OCI-LY7 (cell line): ENCODE measurements at regions not wholly inside any gene's neighbourhood (a gene's known extent, or its start where the extent isn't known, plus 50 kb on each side); places are given as distances from the start of the nearest gene placed in this dataset.

ENCODE experiments used
- BruUV-seq: library from RNA; stranded (reverse); fragments of 400-500 nt; replicated peaks from 2 replicates; lab custom pipeline; 2021; lab: Mats Ljungman, UMichigan
- CTCF ChIA-PET: fragments of 300-600 bp; sonication (Branson Sonifier 250); formaldehyde crosslinking; loops from one replicate; lab custom pipeline; 2022; ENCODE audit warnings: antibody characterized with exemption; ENCODE audit not compliant: unreplicated experiment; lab: Charles Lee
- POLR2A ChIA-PET: fragments of 300-600 bp; sonication (Branson Sonifier 250); formaldehyde crosslinking; loops from one replicate; lab custom pipeline; 2022; ENCODE audit warnings: antibody characterized with exemption; lab: Charles Lee
- DNase-seq: peaks from one replicate; pipeline ENCODE4 v3.0.0-alpha.2; 2015; ENCODE audit warnings: low spot score
- H2AFZ ChIP-seq: fragments of 200-600 bp; sonication (generic), shearing (Covaris generic); 2 replicates; pipeline ENCODE4 v1.6.1; 2014; ENCODE audit warnings: mild to moderate bottlenecking, antibody characterized with exemption, low read length, moderate library complexity
- H3K27ac ChIP-seq: fragments of 200-600 bp; sonication (generic); 2 replicates; pipeline ENCODE4 v1.5.1; 2014; ENCODE audit warnings: mixed run types, low read depth, mild to moderate bottlenecking, moderate library complexity, low read length, inconsistent platforms; ENCODE audit not compliant: poor library complexity, severe bottlenecking
- H3K36me3 ChIP-seq: fragments of 200-600 bp; sonication (generic); 2 replicates; pipeline ENCODE4 v1.6.1; 2014; ENCODE audit warnings: mild to moderate bottlenecking, antibody characterized with exemption, low read length, moderate library complexity, mixed read lengths; ENCODE audit not compliant: insufficient read depth
- H3K4me1 ChIP-seq: fragments of 200-600 bp; sonication (generic); 2 replicates; pipeline ENCODE4 v1.5.1; 2014; ENCODE audit warnings: mild to moderate bottlenecking, low read length; ENCODE audit not compliant: insufficient read depth, poor library complexity, severe bottlenecking
- H3K4me2 ChIP-seq: fragments of 200-600 bp; sonication (generic); 2 replicates; pipeline ENCODE4 v1.6.1; 2014; ENCODE audit warnings: mild to moderate bottlenecking, low read length
- H3K4me3 ChIP-seq: fragments of 200-600 bp; sonication (generic); 2 replicates; pipeline ENCODE4 v1.5.1; 2014; ENCODE audit warnings: mild to moderate bottlenecking, low read depth, low read length; ENCODE audit not compliant: poor library complexity, severe bottlenecking
- H3K79me2 ChIP-seq: fragments of 200-600 bp; sonication (generic); 2 replicates; pipeline ENCODE4 v1.6.1; 2016; ENCODE audit warnings: low read depth, mild to moderate bottlenecking, low read length, moderate library complexity, mixed read lengths; ENCODE audit not compliant: insufficient read depth
- H3K9me2 ChIP-seq: fragments of 200-600 bp; sonication (generic); 2 replicates; pipeline ENCODE4 v1.6.1; 2016; ENCODE audit warnings: mild to moderate bottlenecking, low read length, mixed read lengths; ENCODE audit not compliant: insufficient read depth
- H3K9me3 ChIP-seq: fragments of 200-600 bp; sonication (generic); 2 replicates; pipeline ENCODE4 v1.6.1; 2014; ENCODE audit warnings: mild to moderate bottlenecking, mixed run types, low read length, mixed read lengths
- H4K20me1 ChIP-seq: fragments of 200-600 bp; sonication (generic); 2 replicates; pipeline ENCODE4 v1.6.1; 2014; ENCODE audit warnings: mild to moderate bottlenecking, antibody characterized with exemption, low read length, moderate library complexity, mixed read lengths; ENCODE audit not compliant: insufficient read depth
- EZH2phosphoT487 ChIP-seq: fragments of 200-600 bp; sonication (generic); IDR thresholded peaks from 2 replicates; pipeline ENCODE4 v1.6.1; 2018; ENCODE audit warnings: low read depth, borderline replicate concordance, mild to moderate bottlenecking, mixed run types, antibody characterized with exemption, low read length, moderate library complexity, mixed read lengths
- intact Hi-C: fragments of 100-400 bp; cut with micrococcal nuclease; formaldehyde crosslinking; loops from one replicate; pipeline ENCODE4 v1.10.0; 2022; ENCODE audit not compliant: unreplicated experiment
- TF ChIP-seq, protein P1 (sequence below): fragments of 200-600 bp; sonication (generic); conservative IDR thresholded peaks from 2 replicates; pipeline ENCODE4 v1.5.1; 2014; ENCODE audit warnings: mild to moderate bottlenecking, antibody characterized with exemption, low read length, moderate library complexity, mixed read lengths

GRCh38 chr4:126961661-126962060 lies 671.1 kb upstream of the INTU start:
- no peak for TF ChIP-seq EZH2phosphoT487
- TF ChIP-seq, protein P1, sequence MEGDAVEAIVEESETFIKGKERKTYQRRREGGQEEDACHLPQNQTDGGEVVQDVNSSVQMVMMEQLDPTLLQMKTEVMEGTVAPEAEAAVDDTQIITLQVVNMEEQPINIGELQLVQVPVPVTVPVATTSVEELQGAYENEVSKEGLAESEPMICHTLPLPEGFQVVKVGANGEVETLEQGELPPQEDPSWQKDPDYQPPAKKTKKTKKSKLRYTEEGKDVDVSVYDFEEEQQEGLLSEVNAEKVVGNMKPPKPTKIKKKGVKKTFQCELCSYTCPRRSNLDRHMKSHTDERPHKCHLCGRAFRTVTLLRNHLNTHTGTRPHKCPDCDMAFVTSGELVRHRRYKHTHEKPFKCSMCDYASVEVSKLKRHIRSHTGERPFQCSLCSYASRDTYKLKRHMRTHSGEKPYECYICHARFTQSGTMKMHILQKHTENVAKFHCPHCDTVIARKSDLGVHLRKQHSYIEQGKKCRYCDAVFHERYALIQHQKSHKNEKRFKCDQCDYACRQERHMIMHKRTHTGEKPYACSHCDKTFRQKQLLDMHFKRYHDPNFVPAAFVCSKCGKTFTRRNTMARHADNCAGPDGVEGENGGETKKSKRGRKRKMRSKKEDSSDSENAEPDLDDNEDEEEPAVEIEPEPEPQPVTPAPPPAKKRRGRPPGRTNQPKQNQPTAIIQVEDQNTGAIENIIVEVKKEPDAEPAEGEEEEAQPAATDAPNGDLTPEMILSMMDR, result no peak
- Histone ChIP-seq H4K20me1 (no peaks in the 10 kb centered on the region), H3K36me3 (no peaks in the 10 kb centered on the region), H3K4me3 (no peak overlapping the region), H3K9me2 (no peaks in the 10 kb centered on the region), H3K27ac (no peak overlapping the region), H3K4me1 (no peaks in the 10 kb centered on the region), H3K4me2 (no peak overlapping the region), H2AFZ (no peak overlapping the region), H3K9me3 (no peaks in the 10 kb centered on the region), H3K79me2 (no peaks in the 10 kb centered on the region)
- intact Hi-C loops, result no loop called here
- ChIA-PET CTCF (no interaction called here), POLR2A (no interaction called here)
- no TSS peak for BruUV-seq
- no peak for DNase-seq

GRCh38 chr4:126965877-126966276 lies 666.9 kb upstream of the INTU start:
- POLR2A ChIA-PET, result interaction anchor here (1.1 kb wide), 1 partner anchor 13 kb away, joined by 3 read pairs; no protein-coding TSS in a partner anchor
- no peak for DNase-seq
- no TSS peak for BruUV-seq

More at GRCh38 chr4:126965877-126966276, 666.9 kb upstream of the INTU start:
- Histone ChIP-seq H4K20me1 (no peaks in the 10 kb centered on the region), H3K4me3 (no peak overlapping the region), H3K27ac (no peak overlapping the region), H3K9me2 (no peaks in the 10 kb centered on the region), H2AFZ (no peak overlapping the region), H3K4me1 (no peaks in the 10 kb centered on the region), H3K79me2 (no peaks in the 10 kb centered on the region), H3K4me2 (no peak overlapping the region), H3K9me3 (no peaks in the 10 kb centered on the region), H3K36me3 (no peaks in the 10 kb centered on the region)
- CTCF ChIA-PET, result no interaction called here
- TF ChIP-seq, protein P1, result no peak
- TF ChIP-seq EZH2phosphoT487, result no peak
- intact Hi-C loops, result no loop called here
